ENCODE measurements at regions not wholly inside any gene's neighbourhood (a gene's known extent, or its start where the extent isn't known, plus 50 kb on each side); places are given as distances from the start of the nearest gene placed in this dataset.

DNA sequence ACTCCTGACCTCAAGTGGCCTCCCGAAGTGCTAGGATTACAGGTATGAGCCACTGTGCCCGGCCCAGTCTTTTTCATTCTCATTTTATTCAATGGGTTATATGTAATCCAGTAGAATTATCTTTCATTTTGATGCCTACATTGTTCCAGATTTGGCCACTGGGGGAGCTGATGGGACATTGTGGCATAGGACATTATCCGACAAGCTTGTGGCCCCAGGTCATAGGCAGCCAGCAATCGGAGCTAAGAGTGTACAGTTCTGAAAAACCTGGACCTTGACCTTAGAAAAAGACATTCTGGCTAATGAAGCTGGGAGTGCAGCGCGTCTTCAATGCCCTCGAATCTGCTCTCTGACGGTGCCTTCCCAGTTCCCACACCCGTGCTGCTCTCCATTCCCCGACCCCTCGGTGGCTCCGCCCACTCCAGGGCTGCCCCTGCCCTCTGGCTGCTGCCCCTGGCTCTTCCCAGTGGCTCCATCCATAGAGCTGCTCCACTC, 108.7 kb downstream of the TEX29 start:
- Histone ChIP-seq H2AFZ (no peak overlapping the region), H3F3A (ENCODE audit: insufficient read depth, low read depth) (no peaks in the 10 kb centered on the region), H3K79me2 (ENCODE audit: low read depth) (no peaks in the 10 kb centered on the region), H3K36me3 (ENCODE audit: low read depth) (no peaks in the 10 kb centered on the region), H3K4me3 (no peak overlapping the region), H3K27ac (no peak overlapping the region), H4K20me1 (ENCODE audit: insufficient read depth) (no peaks in the 10 kb centered on the region), H3K27me3 (ENCODE audit: insufficient read depth, low read depth) (peaks cover 78% of the 10 kb centered on the region), H3K4me1 (replicated peaks; ENCODE audit: insufficient read depth) (no peaks in the 10 kb centered on the region), H3K4me2 (no peak overlapping the region), H3K9me2 (ENCODE audit: insufficient read depth) (no peaks in the 10 kb centered on the region), H3K9me3 (ENCODE audit: insufficient read depth, low read depth) (no peaks in the 10 kb centered on the region)
- TF ChIP-seq EZH2 (IDR thresholded peaks at IDR 0.05; ENCODE audit: low read depth): no peak
- TF ChIP-seq, protein P1, sequence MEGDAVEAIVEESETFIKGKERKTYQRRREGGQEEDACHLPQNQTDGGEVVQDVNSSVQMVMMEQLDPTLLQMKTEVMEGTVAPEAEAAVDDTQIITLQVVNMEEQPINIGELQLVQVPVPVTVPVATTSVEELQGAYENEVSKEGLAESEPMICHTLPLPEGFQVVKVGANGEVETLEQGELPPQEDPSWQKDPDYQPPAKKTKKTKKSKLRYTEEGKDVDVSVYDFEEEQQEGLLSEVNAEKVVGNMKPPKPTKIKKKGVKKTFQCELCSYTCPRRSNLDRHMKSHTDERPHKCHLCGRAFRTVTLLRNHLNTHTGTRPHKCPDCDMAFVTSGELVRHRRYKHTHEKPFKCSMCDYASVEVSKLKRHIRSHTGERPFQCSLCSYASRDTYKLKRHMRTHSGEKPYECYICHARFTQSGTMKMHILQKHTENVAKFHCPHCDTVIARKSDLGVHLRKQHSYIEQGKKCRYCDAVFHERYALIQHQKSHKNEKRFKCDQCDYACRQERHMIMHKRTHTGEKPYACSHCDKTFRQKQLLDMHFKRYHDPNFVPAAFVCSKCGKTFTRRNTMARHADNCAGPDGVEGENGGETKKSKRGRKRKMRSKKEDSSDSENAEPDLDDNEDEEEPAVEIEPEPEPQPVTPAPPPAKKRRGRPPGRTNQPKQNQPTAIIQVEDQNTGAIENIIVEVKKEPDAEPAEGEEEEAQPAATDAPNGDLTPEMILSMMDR (conservative IDR thresholded peaks at IDR 0.05): peak; percentile 82
- POLR2A ChIA-PET (ENCODE audit: unreplicated experiment): no interaction called here
- CTCF ChIA-PET: no interaction called here
- intact Hi-C loops (cut with micrococcal nuclease; ENCODE audit: unreplicated experiment): no loop called here
- no TSS peak for BruUV-seq (replicated peaks)
- peak; percentile 12 to 40 for DNase-seq

DNA sequence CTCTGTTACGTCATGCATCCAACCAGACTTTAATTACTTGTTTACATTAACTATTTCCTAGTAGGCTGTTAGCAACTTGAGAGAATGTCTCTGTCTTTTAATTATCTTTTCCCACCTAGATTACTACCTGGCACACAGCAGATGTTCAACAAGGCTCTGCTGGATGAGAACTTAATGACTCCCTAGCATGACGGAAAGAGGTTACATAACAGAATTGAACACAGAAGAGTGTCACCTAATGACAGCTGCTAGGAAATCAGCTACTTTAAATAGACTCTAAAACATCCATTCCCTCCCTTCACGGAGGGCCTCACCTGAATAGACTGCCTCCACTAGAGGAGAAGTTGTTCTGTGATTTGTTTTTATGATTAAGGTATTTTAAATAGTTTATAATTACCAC, 110.8 kb downstream of the TEX29 start:
- H3K36me3 ChIP-seq (ENCODE audit: low read depth): no peaks in the 10 kb centered on the region
- H4K20me1 ChIP-seq (ENCODE audit: insufficient read depth): no peaks in the 10 kb centered on the region
- H3K27ac ChIP-seq: no peak overlapping the region
- peaks cover 67% of the 10 kb centered on the region for H3K27me3 ChIP-seq (ENCODE audit: insufficient read depth, low read depth)
- no peaks in the 10 kb centered on the region for H3F3A ChIP-seq (ENCODE audit: insufficient read depth, low read depth)
- H3K79me2 ChIP-seq (ENCODE audit: low read depth): no peaks in the 10 kb centered on the region
- H3K9me2 ChIP-seq (ENCODE audit: insufficient read depth): no peaks in the 10 kb centered on the region
- intact Hi-C loops (cut with micrococcal nuclease; ENCODE audit: unreplicated experiment): no loop called here
- no peak overlapping the region for H3K4me3 ChIP-seq
- no TSS peak for BruUV-seq (replicated peaks)
- no peak for DNase-seq
- TF ChIP-seq EZH2 (IDR thresholded peaks at IDR 0.05; ENCODE audit: low read depth): no peak
- TF ChIP-seq, protein P1 (conservative IDR thresholded peaks at IDR 0.05): no peak
- CTCF ChIA-PET: no interaction called here
- H3K4me2 ChIP-seq: no peak overlapping the region
- H3K9me3 ChIP-seq (ENCODE audit: insufficient read depth, low read depth): no peaks in the 10 kb centered on the region
- H3K4me1 ChIP-seq (replicated peaks; ENCODE audit: insufficient read depth): no peaks in the 10 kb centered on the region
- H2AFZ ChIP-seq: no peak overlapping the region
- POLR2A ChIA-PET (ENCODE audit: unreplicated experiment): no interaction called here

DNA sequence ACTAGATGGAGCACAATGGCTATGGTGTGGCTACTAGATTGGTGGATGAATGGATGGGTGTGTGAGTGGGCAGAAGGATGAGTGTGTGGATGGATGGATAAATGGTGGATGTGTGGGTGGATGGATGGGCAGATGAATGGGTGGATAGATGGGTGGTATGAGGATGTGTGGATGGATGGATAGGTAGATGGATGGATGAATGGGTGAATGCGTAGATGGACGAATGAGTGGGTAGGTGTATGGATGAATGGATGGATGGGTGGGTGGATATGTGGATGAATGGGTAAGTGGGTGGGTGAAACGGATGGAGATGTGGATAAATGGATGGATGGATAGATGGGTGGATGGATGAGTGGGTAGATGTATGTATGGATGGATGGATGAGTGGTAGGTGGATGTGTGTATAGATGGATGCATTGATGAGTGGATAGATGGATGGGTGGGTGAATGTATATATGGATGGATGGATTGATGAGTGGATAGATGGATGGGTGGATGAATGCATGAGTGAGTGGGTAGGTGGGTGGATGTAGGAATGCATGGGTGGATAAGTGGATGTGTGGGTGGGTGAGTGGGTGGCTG, 114.2 kb downstream of the TEX29 start:
- no peak for DNase-seq
- BruUV-seq (replicated peaks): no TSS peak

More for the DNA sequence above, 114.2 kb downstream of the TEX29 start:
- Histone ChIP-seq H3K9me2 (ENCODE audit: insufficient read depth) (no peaks in the 10 kb centered on the region), H3K79me2 (ENCODE audit: low read depth) (no peaks in the 10 kb centered on the region), H3K27ac (no peak overlapping the region), H3K4me2 (no peak overlapping the region), H3F3A (ENCODE audit: insufficient read depth, low read depth) (no peaks in the 10 kb centered on the region), H3K27me3 (ENCODE audit: insufficient read depth, low read depth) (peaks cover 79% of the 10 kb centered on the region), H3K4me1 (replicated peaks; ENCODE audit: insufficient read depth) (no peaks in the 10 kb centered on the region), H4K20me1 (ENCODE audit: insufficient read depth) (no peaks in the 10 kb centered on the region), H3K4me3 (no peak overlapping the region), H3K9me3 (ENCODE audit: insufficient read depth, low read depth) (no peaks in the 10 kb centered on the region), H2AFZ (no peak overlapping the region), H3K36me3 (ENCODE audit: low read depth) (no peaks in the 10 kb centered on the region)
- ChIA-PET CTCF (no interaction called here), POLR2A (ENCODE audit: unreplicated experiment) (no interaction called here)
- intact Hi-C loops (cut with micrococcal nuclease; ENCODE audit: unreplicated experiment): no loop called here
- TF ChIP-seq EZH2 (IDR thresholded peaks at IDR 0.05; ENCODE audit: low read depth): no peak
- TF ChIP-seq, protein P1 (conservative IDR thresholded peaks at IDR 0.05): no peak

Data from PC-9 (cell line).